WERI-Rb-1 (cell line): ENCODE measurements at regions not wholly inside any gene's neighbourhood (a gene's known extent, or its start where the extent isn't known, plus 50 kb on each side); places are given as distances from the start of the nearest gene placed in this dataset.
"Not testable (repeated sequence)": the region's sequence is repeated elsewhere in the genome, so short reads cannot be mapped to it uniquely, and the experiment has no call there.

ENCODE experiments used
- DNase-seq: peaks from one replicate; pipeline ENCODE4 v3.0.0-alpha.2; 2020
- H3K27ac ChIP-seq: fragments of 250-450 bp; sonication (Bioruptor Pico); 2 replicates; pipeline ENCODE4 v1.5.1; 2020; ENCODE audit warnings: mild to moderate bottlenecking, moderate library complexity
- H3K27me3 ChIP-seq: fragments of 250-450 bp; sonication (Bioruptor Pico); 2 replicates; pipeline ENCODE4 v1.5.1; 2021; ENCODE audit warnings: mild to moderate bottlenecking, low read depth, moderate library complexity; ENCODE audit not compliant: insufficient read depth, severe bottlenecking
- H3K36me3 ChIP-seq: fragments of 250-450 bp; sonication (Bioruptor Pico); 2 replicates; pipeline ENCODE4 v1.5.1; 2020; ENCODE audit warnings: mild to moderate bottlenecking, moderate library complexity
- H3K4me3 ChIP-seq: 2 replicates; pipeline ENCODE4 v1.5.1; 2011; ENCODE audit warnings: low read depth, mild to moderate bottlenecking, control low read depth, low read length
- H3K9me3 ChIP-seq: fragments of 250-450 bp; sonication (Bioruptor Pico); 2 replicates; pipeline ENCODE4 v1.5.1; 2021; ENCODE audit warnings: mild to moderate bottlenecking, moderate library complexity; ENCODE audit not compliant: severe bottlenecking
- TF ChIP-seq, protein P1 (sequence below): IDR thresholded peaks from 2 replicates; pipeline ENCODE4 v1.5.1; 2011; ENCODE audit warnings: low read depth, mild to moderate bottlenecking, control low read depth, inconsistent platforms, low read length

DNA sequence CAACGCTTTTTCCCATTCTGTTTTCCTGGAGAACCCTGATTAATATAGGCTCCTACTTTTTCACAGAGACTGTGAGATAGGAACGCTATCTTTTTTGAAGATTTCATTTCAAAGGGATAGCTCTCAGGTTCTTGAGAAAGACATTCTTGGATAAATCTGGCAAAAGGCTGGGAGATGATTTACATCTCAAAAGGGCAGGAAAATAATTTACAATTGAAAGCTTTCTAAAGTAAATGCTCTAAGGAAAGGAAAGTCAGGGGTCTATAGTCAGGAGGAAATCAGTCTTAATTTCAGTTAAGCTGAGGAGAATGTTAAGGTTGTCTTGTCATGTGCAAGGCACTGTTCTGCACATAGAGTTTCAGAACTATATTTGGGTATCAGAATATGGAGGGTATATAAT lies 278.8 kb downstream of the KIF20B start:
- DNase-seq, result no peak

DNA sequence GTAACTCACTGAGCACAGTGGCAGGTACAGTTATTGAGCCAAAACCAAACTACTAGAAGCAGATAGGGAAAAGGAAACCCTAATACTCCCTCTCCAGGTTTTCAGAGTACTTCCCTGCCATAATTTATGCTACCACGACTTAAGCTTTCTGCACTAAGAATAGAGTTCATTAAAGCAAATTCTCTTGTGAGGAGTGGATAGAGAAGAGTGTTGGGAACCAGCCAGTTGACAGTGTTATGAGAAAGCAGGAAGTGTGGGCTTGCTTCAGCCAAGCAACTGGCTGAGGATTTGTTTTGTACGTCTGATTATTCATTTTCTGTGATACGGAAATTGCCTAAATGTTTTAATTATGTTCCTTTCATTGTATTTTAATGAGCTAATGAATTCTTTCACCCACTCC lies 280.5 kb downstream of the KIF20B start:
- Histone ChIP-seq H3K27me3 (no peaks in the 10 kb centered on the region), H3K4me3 (no peak overlapping the region), H3K36me3 (no peaks in the 10 kb centered on the region), H3K9me3 (no peaks in the 10 kb centered on the region), H3K27ac (no peak overlapping the region)
- no peak for DNase-seq
- TF ChIP-seq, protein P1, sequence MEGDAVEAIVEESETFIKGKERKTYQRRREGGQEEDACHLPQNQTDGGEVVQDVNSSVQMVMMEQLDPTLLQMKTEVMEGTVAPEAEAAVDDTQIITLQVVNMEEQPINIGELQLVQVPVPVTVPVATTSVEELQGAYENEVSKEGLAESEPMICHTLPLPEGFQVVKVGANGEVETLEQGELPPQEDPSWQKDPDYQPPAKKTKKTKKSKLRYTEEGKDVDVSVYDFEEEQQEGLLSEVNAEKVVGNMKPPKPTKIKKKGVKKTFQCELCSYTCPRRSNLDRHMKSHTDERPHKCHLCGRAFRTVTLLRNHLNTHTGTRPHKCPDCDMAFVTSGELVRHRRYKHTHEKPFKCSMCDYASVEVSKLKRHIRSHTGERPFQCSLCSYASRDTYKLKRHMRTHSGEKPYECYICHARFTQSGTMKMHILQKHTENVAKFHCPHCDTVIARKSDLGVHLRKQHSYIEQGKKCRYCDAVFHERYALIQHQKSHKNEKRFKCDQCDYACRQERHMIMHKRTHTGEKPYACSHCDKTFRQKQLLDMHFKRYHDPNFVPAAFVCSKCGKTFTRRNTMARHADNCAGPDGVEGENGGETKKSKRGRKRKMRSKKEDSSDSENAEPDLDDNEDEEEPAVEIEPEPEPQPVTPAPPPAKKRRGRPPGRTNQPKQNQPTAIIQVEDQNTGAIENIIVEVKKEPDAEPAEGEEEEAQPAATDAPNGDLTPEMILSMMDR, result no peak

More for the DNA sequence above, 278.8 kb downstream of the KIF20B start:
- Histone ChIP-seq H3K27ac (no peak overlapping the region), H3K27me3 (no peaks in the 10 kb centered on the region), H3K4me3 (no peak overlapping the region), H3K9me3 (no peaks in the 10 kb centered on the region), H3K36me3 (no peaks in the 10 kb centered on the region)
- TF ChIP-seq, protein P1, result no peak

DNA sequence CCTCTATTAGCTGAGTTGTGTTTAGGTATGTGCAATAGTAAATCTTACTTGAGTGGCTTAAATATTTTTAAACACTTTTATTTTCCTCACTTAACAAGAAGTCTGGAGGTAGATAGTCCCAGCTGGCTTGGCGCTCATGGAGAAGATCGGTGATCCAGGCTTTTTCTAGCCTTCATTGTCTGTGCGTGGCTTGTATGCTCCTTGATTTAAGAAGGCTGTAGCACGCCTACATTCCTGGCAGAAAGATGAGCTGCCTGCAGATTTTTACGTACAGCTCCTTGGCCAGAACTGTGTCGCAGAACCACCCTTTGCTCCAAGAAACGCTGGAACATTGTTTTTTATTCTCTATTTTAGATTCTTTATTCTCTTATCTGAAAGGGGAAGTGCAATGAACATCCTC lies 284.1 kb downstream of the KIF20B start:
- no peaks in the 10 kb centered on the region for H3K27me3 ChIP-seq
- no peaks in the 10 kb centered on the region for H3K36me3 ChIP-seq
- peaks cover 3% of the 10 kb centered on the region for H3K9me3 ChIP-seq
- H3K4me3 ChIP-seq, result no peak overlapping the region
- TF ChIP-seq, protein P1, result no peak
- DNase-seq, result no peak
- H3K27ac ChIP-seq, result no peak overlapping the region

- H3K4me3 ChIP-seq, H3K27ac ChIP-seq, H3K36me3 ChIP-seq, DNase-seq, H3K9me3 ChIP-seq, H3K27me3 ChIP-seq: not testable (repeated sequence)
These were observed 287.0 kb downstream of the KIF20B start for GRCh38 chr10:89988361-89988760.

- H3K9me3 ChIP-seq, result peaks cover 3% of the 10 kb centered on the region
- DNase-seq, result no peak
- TF ChIP-seq, protein P1, result no peak
These were observed 291.2 kb downstream of the KIF20B start for GRCh38 chr10:89992575-89992974.

DNA sequence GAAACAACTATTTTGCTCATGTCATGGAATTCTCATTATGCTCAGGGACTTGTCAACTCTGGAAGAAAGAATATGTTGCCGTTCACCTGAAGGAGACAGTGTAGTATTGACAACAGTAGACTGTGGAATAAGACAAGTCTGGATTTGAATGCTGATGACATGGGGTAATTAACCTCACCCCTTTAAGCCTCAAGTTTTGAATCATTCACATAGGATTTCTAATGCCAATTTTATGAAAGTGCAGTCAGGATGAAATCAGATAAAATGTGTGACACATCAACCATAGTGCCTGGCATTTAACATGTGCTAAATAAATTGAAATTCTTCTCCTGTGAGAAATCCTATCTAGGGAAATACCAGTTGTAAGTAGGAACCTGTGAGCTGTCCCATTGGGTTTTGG lies 305.8 kb downstream of the KIF20B start:
- H3K4me3 ChIP-seq, result no peak overlapping the region
- H3K27ac ChIP-seq, result no peak overlapping the region
- H3K27me3 ChIP-seq, result no peaks in the 10 kb centered on the region
- DNase-seq, result no peak
- no peaks in the 10 kb centered on the region for H3K36me3 ChIP-seq
- TF ChIP-seq, protein P1, result no peak
- peaks cover 6% of the 10 kb centered on the region for H3K9me3 ChIP-seq

More at GRCh38 chr10:89992575-89992974, 291.2 kb downstream of the KIF20B start:
- Histone ChIP-seq H3K36me3 (no peaks in the 10 kb centered on the region), H3K4me3 (no peak overlapping the region), H3K27ac (no peak overlapping the region), H3K27me3 (no peaks in the 10 kb centered on the region)

DNA sequence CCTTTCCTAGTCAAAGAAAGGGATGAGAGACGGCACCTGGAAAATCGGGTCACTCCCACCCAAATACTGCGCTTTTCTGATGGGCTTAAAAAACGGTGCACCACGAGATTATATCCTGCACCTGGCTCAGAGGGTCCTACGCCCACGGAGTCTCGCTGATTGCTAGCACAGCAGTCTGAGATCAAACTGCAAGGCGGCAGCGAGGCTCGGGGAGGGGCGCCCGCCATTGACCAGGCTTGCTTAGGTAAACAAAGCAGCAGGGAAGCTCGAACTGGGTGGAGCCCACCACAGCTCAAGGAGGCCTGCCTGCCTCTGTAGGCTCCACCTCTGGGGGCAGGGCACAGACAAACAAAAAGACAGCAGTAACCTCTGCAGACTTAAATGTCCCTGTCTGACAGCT lies 309.9 kb downstream of the KIF20B start:
- not testable (repeated sequence) for H3K36me3 ChIP-seq, H3K27ac ChIP-seq, H3K9me3 ChIP-seq, H3K4me3 ChIP-seq, DNase-seq, H3K27me3 ChIP-seq
